OCI-LY1 (cell line): ENCODE measurements at regions not wholly inside any gene's neighbourhood (a gene's known extent, or its start where the extent isn't known, plus 50 kb on each side); places are given as distances from the start of the nearest gene placed in this dataset.

Experiments used
- CTCF ChIP-seq: fragments of 200-600 bp; sonication (generic), shearing (Covaris generic); IDR thresholded peaks from 2 replicates; pipeline ENCODE4 v1.5.1; 2017; ENCODE audit warnings: mild to moderate bottlenecking, antibody characterized with exemption, low read length, moderate library complexity, mixed read lengths
- EZH2 ChIP-seq: fragments of 200-600 bp; sonication (generic), shearing (Covaris generic); IDR thresholded peaks from 2 replicates; pipeline ENCODE4 v1.8.0; 2017; ENCODE audit warnings: borderline replicate concordance, mixed run types, mild to moderate bottlenecking, antibody characterized with exemption, low read length, moderate library complexity, mixed read lengths

GRCh38 chr21:30984889-30985288 lies 53.4 kb downstream of the KRTAP19-8 start:
- TF ChIP-seq CTCF: no peak
- TF ChIP-seq EZH2: no peak
